Activated naive CD4-positive, alpha-beta T cell treated with anti-CD3 and anti-CD28 coated beads for 36 hours (primary cell): ENCODE measurements at regions not wholly inside any gene's neighbourhood (a gene's known extent, or its start where the extent isn't known, plus 50 kb on each side); places are given as distances from the start of the nearest gene placed in this dataset.

Source experiments
- CTCF ChIA-PET: fragments of 350-600 bp; sonication (Branson Sonifier 250); formaldehyde crosslinking; loops from one replicate; lab custom pipeline; 2021; ENCODE audit warnings: antibody characterized with exemption; lab: Charles Lee
- DNase-seq: peaks from one replicate; pipeline ENCODE4 v3.0.0-alpha.2; 2020
- H3K27ac Mint-ChIP-seq: one replicate; pipeline ENCODE4 v1.8.0; 2021; ENCODE audit warnings: mild to moderate bottlenecking, mixed read lengths
- H3K27me3 Mint-ChIP-seq: one replicate; pipeline ENCODE4 v1.8.0; 2021; ENCODE audit warnings: low read depth, mixed read lengths
- H3K36me3 Mint-ChIP-seq: one replicate; pipeline ENCODE4 v1.8.0; 2021; ENCODE audit warnings: low read depth, mixed read lengths
- H3K4me1 Mint-ChIP-seq: one replicate; pipeline ENCODE4 v1.8.0; 2021; ENCODE audit warnings: low read depth, mixed read lengths
- H3K4me3 Mint-ChIP-seq: one replicate; pipeline ENCODE4 v1.8.0; 2021; ENCODE audit warnings: mild to moderate bottlenecking, moderate library complexity, mixed read lengths
- H3K9me3 Mint-ChIP-seq: one replicate; pipeline ENCODE4 v1.8.0; 2021; ENCODE audit warnings: mixed read lengths
- intact Hi-C: fragments of 100-400 bp; cut with micrococcal nuclease; formaldehyde crosslinking; loops from one replicate; pipeline ENCODE4 v1.15.1; 2023

DNA sequence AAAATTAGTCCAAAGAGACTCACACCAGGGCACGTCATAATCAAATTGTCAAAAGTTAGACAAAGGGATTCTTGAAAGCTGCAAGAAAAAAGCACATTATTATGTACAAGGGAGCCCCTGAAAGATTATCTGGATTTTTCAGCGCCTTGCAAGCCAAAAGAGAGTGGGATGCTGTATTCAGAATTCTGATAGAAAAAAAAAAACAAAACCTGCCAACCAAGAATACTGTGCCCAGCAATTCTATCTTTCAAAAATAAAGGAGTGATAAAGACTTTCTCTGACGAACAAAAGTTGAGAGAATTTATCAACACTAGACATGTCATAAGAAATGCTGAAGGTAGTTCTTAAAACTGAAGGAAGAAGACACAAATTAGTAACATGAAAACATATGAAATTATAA lies 240.2 kb downstream of the SNX13 start:
- no peak for DNase-seq
- Mint-ChIP-seq H3K27ac (no peak overlapping the region), H3K4me1 (no peaks in the 10 kb centered on the region), H3K27me3 (peaks cover 3% of the 10 kb centered on the region), H3K36me3 (peaks cover 3% of the 10 kb centered on the region), H3K9me3 (peaks cover 23% of the 10 kb centered on the region), H3K4me3 (no peak overlapping the region)
- intact Hi-C loops: loop anchor here (10.0 kb wide), 1 partner anchor 215 kb away; no protein-coding TSS in a partner anchor
- CTCF ChIA-PET: no interaction called here

DNA sequence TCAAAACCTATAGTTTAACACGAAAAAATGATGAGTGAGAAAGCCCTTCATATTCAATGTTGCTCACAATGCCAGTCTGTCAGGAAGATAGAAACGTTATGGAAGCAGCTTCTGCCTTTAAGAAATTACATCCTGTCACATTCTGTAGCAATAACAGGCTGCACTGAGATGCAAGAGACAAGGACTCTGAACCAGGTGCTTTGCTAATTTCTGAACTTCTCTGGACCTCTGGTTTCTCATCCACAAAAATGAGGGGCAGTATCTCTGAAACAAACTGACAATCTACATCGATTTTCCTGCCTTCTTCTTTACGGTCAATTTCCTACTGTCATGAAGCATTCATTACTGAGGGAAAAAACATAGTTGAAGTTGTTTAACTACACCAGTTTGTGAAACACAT lies 234.0 kb downstream of the SNX13 start:
- CTCF ChIA-PET: interaction anchor here (0.5 to 2.5 kb wide), 6 partner anchors 18 to 646 kb away, joined by 3 to 9 read pairs (median 3); no protein-coding TSS in a partner anchor
- Mint-ChIP-seq H3K4me1 (no peaks in the 10 kb centered on the region), H3K4me3 (no peak overlapping the region), H3K27me3 (no peaks in the 10 kb centered on the region), H3K36me3 (no peaks in the 10 kb centered on the region), H3K9me3 (peaks cover 1% of the 10 kb centered on the region), H3K27ac (no peak overlapping the region)
- DNase-seq: no peak
- intact Hi-C loops: loop anchor here (1.0 to 10.0 kb wide), 5 partner anchors 65 to 639 kb away; no protein-coding TSS in a partner anchor

DNA sequence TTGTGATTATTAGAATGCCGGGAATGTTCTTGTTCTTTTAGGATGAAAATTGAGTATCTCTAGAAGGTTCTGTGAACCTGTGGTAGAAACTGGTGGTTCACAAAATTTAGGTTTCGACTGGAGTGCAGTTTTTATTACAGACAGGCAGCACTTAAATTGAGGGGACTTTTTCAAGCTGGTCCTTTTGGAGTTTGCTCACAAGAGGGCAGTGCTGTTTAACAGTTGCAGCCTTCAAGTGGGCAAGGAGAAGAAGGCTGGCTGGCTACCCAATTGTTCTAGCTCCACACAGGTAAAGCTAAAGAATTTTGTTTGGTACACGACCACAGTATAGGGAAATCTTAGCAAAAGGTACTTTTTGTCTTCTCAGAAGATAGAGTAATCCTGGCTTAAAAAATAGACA lies 233.6 kb downstream of the SNX13 start:
- intact Hi-C loops: loop anchor here (1.0 to 10.0 kb wide), 5 partner anchors 64 to 639 kb away; no protein-coding TSS in a partner anchor
- Mint-ChIP-seq H3K4me3 (no peak overlapping the region), H3K27me3 (no peaks in the 10 kb centered on the region), H3K9me3 (no peaks in the 10 kb centered on the region), H3K4me1 (no peaks in the 10 kb centered on the region), H3K36me3 (no peaks in the 10 kb centered on the region), H3K27ac (no peak overlapping the region)
- CTCF ChIA-PET: interaction anchor here (0.5 to 2.5 kb wide), 8 partner anchors 18 to 645 kb away, joined by 3 to 9 read pairs (median 3); no protein-coding TSS in a partner anchor
- peak; percentile 61 for DNase-seq

DNA sequence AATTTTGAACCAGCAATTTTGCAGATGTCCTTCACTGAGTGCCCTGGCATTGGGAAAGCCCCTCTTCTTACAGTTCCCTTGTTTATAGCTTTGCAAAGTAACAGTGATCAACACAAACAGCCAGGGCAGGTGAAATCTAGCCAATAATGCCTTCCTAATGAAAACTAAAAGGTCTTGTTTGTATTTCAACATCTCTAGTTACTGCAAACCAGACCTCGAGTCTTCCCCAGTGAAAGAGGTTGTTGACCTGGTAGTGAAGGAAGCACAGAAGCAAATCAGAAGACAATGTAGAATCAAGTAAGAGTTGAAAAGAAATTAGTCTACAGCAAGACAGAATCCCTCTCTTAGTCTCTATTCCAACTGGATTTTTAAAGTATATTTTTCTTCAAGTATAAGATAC lies 231.2 kb downstream of the SNX13 start:
- no peak overlapping the region for H3K4me3 Mint-ChIP-seq
- H3K4me1 Mint-ChIP-seq: no peaks in the 10 kb centered on the region
- CTCF ChIA-PET: interaction anchor here (0.6 kb wide), 1 partner anchor 16 kb away, joined by 3 read pairs; no protein-coding TSS in a partner anchor
- H3K27me3 Mint-ChIP-seq: no peaks in the 10 kb centered on the region
- no peak overlapping the region for H3K27ac Mint-ChIP-seq
- no peaks in the 10 kb centered on the region for H3K9me3 Mint-ChIP-seq
- no peak for DNase-seq
- H3K36me3 Mint-ChIP-seq: no peaks in the 10 kb centered on the region
- intact Hi-C loops: loop anchor here (10.0 kb wide), 1 partner anchor 206 kb away; no protein-coding TSS in a partner anchor

DNA sequence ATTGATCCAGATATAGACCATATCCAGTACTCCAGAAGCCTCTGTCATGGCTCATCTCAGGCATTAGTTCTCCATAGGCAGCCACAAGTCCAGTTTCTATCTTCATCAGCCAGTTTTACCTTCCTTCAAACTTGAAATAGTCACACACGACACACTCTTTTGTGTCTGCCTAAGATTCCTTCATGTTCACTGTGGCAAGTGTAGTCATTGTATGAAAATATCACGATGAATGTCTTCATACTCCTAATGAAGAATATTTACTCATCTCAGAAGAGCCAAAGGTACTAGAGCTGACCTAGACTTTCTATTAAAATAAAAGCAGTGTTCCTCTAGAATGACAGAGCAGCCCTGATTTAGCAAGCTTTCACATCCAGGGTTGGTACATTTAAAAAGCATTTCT lies 230.7 kb downstream of the SNX13 start:
- H3K4me3 Mint-ChIP-seq: no peak overlapping the region
- no peaks in the 10 kb centered on the region for H3K27me3 Mint-ChIP-seq
- H3K9me3 Mint-ChIP-seq: no peaks in the 10 kb centered on the region
- no peaks in the 10 kb centered on the region for H3K36me3 Mint-ChIP-seq
- no peak overlapping the region for H3K27ac Mint-ChIP-seq
- no peaks in the 10 kb centered on the region for H3K4me1 Mint-ChIP-seq
- intact Hi-C loops: loop anchor here (10.0 kb wide), 1 partner anchor 205 kb away; no protein-coding TSS in a partner anchor
- no peak for DNase-seq
- CTCF ChIA-PET: no interaction called here

DNA sequence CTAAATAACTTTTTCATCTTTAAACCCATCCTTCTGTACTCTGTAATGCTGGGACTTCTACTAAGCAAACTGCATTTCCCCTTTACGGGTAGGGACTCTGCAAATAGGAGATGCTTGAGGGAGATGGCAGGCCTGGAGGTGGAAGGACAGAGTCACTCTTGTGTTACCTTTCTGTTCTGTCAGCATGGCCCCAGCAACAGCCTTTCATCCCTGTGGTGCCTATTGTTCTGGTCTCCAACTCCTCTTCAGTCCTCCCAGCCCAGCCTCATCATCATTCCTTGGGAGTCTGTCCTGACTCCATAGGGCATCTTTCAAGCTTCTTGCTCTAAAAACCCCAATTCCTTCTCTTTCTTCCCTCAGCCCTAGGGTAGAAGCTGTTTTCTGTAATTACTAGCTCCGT lies 230.0 kb downstream of the SNX13 start:
- H3K9me3 Mint-ChIP-seq: no peaks in the 10 kb centered on the region
- CTCF ChIA-PET: interaction anchor here (1.1 kb wide), 1 partner anchor 29 kb away, joined by 3 read pairs; no protein-coding TSS in a partner anchor
- intact Hi-C loops: no loop called here
- H3K27me3 Mint-ChIP-seq: no peaks in the 10 kb centered on the region
- DNase-seq: no peak
- no peaks in the 10 kb centered on the region for H3K36me3 Mint-ChIP-seq
- no peaks in the 10 kb centered on the region for H3K4me1 Mint-ChIP-seq
- H3K27ac Mint-ChIP-seq: no peak overlapping the region
- H3K4me3 Mint-ChIP-seq: no peak overlapping the region

DNA sequence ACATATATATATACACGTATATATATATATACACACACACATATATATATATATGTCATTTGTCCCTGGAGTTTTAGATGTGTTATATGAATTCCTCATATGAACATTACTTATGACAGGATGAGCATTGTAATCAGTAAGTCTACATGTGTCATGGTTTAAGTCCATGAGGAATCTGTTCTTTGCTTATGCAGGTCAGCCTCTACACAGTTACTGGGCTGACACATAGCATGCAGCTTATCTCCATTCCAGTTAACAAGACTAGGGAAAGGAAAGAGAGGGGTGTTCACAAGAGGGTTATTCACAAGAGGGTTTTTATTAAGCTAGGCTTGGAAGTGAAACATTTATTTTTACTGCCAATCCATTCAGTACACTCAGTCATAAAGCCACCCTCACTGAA lies 226.7 kb downstream of the SNX13 start:
- no peak for DNase-seq

GRCh38 chr7:17716816-17717215 lies 223.5 kb downstream of the SNX13 start:
- intact Hi-C loops: no loop called here

More for the DNA sequence above, 226.7 kb downstream of the SNX13 start:
- H3K36me3 Mint-ChIP-seq: no peaks in the 10 kb centered on the region
- no peaks in the 10 kb centered on the region for H3K9me3 Mint-ChIP-seq
- H3K27me3 Mint-ChIP-seq: no peaks in the 10 kb centered on the region
- no peak overlapping the region for H3K4me3 Mint-ChIP-seq
- CTCF ChIA-PET: no interaction called here
- H3K27ac Mint-ChIP-seq: no peak overlapping the region
- no peaks in the 10 kb centered on the region for H3K4me1 Mint-ChIP-seq
- intact Hi-C loops: no loop called here

GRCh38 chr7:17719998-17720397 lies 220.3 kb downstream of the SNX13 start:
- no peaks in the 10 kb centered on the region for H3K36me3 Mint-ChIP-seq
- intact Hi-C loops: no loop called here
- no peaks in the 10 kb centered on the region for H3K9me3 Mint-ChIP-seq
- no peaks in the 10 kb centered on the region for H3K27me3 Mint-ChIP-seq
- H3K4me1 Mint-ChIP-seq: no peaks in the 10 kb centered on the region
- no peak for DNase-seq
- CTCF ChIA-PET: no interaction called here
- no peak overlapping the region for H3K4me3 Mint-ChIP-seq
- no peak overlapping the region for H3K27ac Mint-ChIP-seq

More at GRCh38 chr7:17716816-17717215, 223.5 kb downstream of the SNX13 start:
- H3K27me3 Mint-ChIP-seq: no peaks in the 10 kb centered on the region
- no peaks in the 10 kb centered on the region for H3K4me1 Mint-ChIP-seq
- CTCF ChIA-PET: no interaction called here
- no peak overlapping the region for H3K27ac Mint-ChIP-seq
- no peak for DNase-seq
- H3K9me3 Mint-ChIP-seq: no peaks in the 10 kb centered on the region
- no peak overlapping the region for H3K4me3 Mint-ChIP-seq
- H3K36me3 Mint-ChIP-seq: no peaks in the 10 kb centered on the region

DNA sequence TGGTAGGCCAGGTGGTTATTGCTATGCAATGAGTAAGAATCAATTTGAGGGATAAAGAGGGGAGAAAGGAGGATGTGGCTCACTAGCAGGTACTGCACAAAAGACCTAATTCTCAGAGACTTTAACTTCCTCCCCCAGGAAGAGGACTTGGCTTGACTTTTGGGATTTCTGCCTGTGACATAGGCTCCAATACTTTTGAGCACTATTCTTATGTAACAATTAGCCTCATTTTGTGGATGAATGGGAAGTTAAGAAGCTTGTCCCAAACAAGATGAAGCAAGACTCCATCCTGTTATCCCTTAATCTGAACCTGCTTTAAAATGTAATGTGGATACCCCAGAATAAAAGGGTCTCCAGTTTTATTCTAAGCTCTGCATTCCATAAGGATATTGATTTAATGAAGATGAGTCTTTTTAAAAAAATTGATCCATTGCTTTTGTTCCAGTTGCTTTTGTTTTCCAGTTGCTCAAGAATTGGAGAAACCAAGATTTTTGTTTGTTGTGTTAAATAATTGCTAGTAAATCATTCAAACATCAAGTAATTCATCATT lies 218.5 kb downstream of the SNX13 start:
- Mint-ChIP-seq H3K4me1 (no peaks in the 10 kb centered on the region), H3K27me3 (no peaks in the 10 kb centered on the region), H3K27ac (no peak overlapping the region), H3K9me3 (no peaks in the 10 kb centered on the region), H3K36me3 (no peaks in the 10 kb centered on the region), H3K4me3 (no peak overlapping the region)
- no peak for DNase-seq
- CTCF ChIA-PET: no interaction called here
- intact Hi-C loops: no loop called here

DNA sequence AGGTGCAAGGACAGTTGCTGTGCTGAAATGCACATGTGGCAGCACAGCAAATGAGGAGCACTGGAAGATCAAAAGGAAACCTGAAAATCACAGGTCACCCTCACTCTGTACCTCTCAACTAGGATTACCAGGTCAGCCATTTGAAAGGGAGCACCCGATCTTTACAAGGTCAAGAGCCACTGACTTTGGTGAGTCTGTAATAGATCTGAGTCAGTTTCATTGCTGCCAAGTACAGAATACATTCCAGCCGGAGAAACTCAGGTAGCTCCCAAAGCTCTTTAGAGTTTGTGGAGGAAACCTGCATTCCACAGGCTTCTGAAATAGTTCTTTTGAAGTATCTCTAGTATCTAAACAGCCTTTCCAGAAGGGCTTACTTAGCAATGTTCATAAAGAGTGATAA lies 217.5 kb downstream of the SNX13 start:
- H3K4me1 Mint-ChIP-seq: no peaks in the 10 kb centered on the region
- intact Hi-C loops: no loop called here
- no peak overlapping the region for H3K4me3 Mint-ChIP-seq
- CTCF ChIA-PET: no interaction called here
- H3K36me3 Mint-ChIP-seq: no peaks in the 10 kb centered on the region
- no peaks in the 10 kb centered on the region for H3K27me3 Mint-ChIP-seq
- no peak overlapping the region for H3K27ac Mint-ChIP-seq
- no peaks in the 10 kb centered on the region for H3K9me3 Mint-ChIP-seq
- no peak for DNase-seq

GRCh38 chr7:17725821-17726220 lies 214.5 kb downstream of the SNX13 start:
- no peak overlapping the region for H3K4me3 Mint-ChIP-seq
- H3K36me3 Mint-ChIP-seq: no peaks in the 10 kb centered on the region
- no peaks in the 10 kb centered on the region for H3K4me1 Mint-ChIP-seq
- intact Hi-C loops: no loop called here
- CTCF ChIA-PET: no interaction called here
- H3K27me3 Mint-ChIP-seq: no peaks in the 10 kb centered on the region
- no peak overlapping the region for H3K27ac Mint-ChIP-seq
- H3K9me3 Mint-ChIP-seq: no peaks in the 10 kb centered on the region
- no peak for DNase-seq

DNA sequence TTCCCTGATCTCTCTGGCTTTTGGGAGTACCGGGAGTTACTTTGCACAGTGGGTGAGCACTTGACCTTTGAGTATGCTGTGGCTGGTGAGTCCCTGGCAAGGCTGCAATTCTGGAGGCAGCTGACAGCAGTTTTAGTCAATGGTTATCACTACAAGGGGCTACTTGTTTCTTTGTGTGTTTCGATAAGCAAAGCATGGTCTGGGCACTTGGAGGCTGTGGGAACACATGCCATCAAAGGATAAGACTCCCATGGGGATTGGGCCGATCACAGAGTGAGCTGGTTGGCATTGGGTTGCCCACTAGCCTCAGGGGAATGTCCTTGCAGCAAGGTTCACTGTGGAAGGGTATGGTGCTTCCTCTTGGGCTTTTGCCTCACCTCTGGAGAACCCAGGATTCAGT lies 208.2 kb downstream of the SNX13 start:
- no peak for DNase-seq
- H3K4me1 Mint-ChIP-seq: no peaks in the 10 kb centered on the region
- CTCF ChIA-PET: no interaction called here
- H3K27me3 Mint-ChIP-seq: no peaks in the 10 kb centered on the region
- intact Hi-C loops: no loop called here
- H3K36me3 Mint-ChIP-seq: peaks cover 3% of the 10 kb centered on the region
- peaks cover 6% of the 10 kb centered on the region for H3K9me3 Mint-ChIP-seq
- H3K27ac Mint-ChIP-seq: no peak overlapping the region
- no peak overlapping the region for H3K4me3 Mint-ChIP-seq
